ENCODE measurements at regions not wholly inside any gene's neighbourhood (a gene's known extent, or its start where the extent isn't known, plus 50 kb on each side); places are given as distances from the start of the nearest gene placed in this dataset.

DNA sequence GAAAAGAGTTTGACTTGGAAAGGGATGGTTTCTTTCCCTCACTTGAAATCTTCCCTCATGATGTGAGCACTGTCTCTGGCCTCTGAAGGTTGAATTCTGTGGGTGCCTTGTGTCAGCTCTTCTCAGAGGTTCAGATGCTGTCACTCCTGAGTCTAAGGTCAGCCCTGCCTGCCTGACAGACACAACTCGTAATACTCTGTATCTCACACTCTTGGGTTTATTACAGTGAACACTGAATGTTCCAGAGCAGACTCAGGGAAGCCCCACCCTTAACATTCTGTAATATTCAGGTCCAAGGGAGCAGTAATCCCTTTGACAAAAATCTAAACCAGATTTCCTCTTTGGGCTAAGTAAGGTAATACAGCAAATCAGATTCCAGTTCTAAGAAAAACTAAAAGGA lies 837.8 kb downstream of the QKI start:
- no peak for DNase-seq (ENCODE audit: low read depth in 1 of 2, low spot score in 1 of 2)

DNA sequence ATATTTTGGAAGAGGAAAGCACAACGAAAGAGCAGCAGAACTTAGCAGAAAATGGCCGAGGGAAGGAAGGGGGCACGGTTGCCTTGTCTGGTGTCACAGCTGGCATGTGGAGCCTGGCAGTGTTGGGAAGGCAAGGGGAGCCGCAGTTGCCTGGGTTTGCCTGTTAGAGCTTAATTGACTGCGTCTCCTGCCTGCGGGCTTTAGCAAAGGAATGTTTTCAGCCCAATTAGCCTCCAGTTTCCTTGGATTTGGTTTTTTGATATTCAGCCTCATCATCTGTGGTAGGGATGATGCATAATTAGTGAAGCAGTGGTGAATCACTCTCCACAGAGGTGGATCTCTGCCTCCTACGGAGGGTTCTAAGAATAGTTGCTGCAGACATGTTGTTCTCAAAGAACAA lies 832.6 kb downstream of the QKI start:
- DNase-seq (ENCODE audit: low read depth in 1 of 2, low spot score in 1 of 2), result no peak

- DNase-seq (ENCODE audit: low read depth in 1 of 2, low spot score in 1 of 2), result no peak
These were observed 831.6 kb downstream of the QKI start for GRCh38 chr6:164246082-164246481.

- DNase-seq (ENCODE audit: low read depth in 1 of 2, low spot score in 1 of 2), result no peak
These were observed 829.4 kb downstream of the QKI start for GRCh38 chr6:164243949-164244348.

- no peak for DNase-seq (ENCODE audit: low read depth in 1 of 2, low spot score in 1 of 2)
These were observed 828.6 kb downstream of the QKI start for GRCh38 chr6:164243012-164243610.

GRCh38 chr6:164230804-164231203 lies 816.3 kb downstream of the QKI start:
- no peak for DNase-seq (ENCODE audit: low read depth in 1 of 2, low spot score in 1 of 2)

GRCh38 chr6:164230259-164230658 lies 815.7 kb downstream of the QKI start:
- no peak for DNase-seq (ENCODE audit: low read depth in 1 of 2, low spot score in 1 of 2)

- no peak for DNase-seq (ENCODE audit: low read depth in 1 of 2, low spot score in 1 of 2)
These were observed 815.2 kb downstream of the QKI start for GRCh38 chr6:164229716-164230115.

DNA sequence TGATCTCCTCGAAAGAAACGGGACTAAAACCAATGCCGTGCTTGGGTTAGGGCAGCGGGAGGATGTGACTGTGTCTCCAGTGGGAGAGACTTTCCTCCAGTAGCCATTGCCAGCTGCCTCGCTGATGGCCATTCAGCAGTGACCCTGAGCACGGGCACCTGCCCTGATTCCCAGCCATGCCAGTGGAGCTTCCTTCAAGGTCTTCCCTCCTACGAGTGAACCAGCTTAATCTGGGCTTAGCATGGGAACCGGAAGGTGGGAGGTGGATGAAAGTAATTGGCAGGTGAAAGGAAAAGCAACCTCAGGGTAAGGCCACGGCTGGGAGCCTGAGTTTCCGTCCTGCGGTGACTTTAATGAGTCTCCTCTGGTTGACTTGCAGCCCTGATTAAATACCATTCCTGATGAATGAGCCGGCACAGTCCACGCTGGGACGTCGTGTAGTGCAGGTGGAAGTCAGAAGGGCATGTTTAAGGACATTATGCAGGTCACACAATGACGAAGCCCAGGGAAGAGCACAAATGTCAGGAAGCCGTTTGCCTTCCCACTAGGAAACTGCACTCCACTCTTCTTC lies 813.5 kb downstream of the QKI start:
- no peak for DNase-seq (ENCODE audit: low read depth in 1 of 2, low spot score in 1 of 2)

DNA sequence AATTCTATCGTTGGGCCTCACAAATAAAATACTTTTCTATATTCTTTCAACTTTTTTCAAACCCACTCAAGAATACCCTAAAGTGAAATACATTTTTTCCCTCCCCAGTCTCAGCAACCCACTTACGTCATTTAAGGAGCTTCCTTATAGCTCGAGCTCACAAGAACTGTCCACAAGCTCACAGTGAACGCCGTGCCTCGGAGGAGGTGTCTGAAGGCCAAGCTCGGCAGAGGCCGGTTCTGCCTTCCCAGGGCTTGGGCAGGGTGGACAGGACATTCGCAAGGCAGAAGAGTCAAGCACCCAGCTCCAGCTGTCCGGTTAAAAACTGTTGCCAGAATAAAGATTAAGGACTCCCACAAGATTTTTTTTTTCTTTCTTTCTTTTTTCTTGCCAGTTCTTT lies 802.3 kb downstream of the QKI start:
- no peak for DNase-seq (ENCODE audit: low read depth in 1 of 2, low spot score in 1 of 2)

DNA sequence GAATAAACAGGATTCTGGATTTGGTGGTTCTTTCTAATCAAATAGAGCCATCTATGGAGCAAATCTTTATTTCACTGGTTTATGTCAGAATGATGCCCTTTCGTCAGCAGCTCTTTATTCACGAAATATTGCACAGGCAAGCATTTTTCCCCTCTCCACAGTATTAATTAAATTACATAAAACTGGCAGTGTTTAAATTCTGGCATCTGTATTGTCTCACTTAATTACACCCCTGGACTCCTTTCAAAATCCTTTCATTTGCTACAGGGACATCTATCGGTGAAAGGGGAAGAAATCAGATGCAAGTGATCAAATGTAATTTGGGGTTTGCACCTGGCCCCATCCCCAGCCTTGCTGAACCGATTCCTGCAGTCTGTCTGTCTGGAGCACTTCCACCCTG lies 801.9 kb downstream of the QKI start:
- no peak for DNase-seq (ENCODE audit: low read depth in 1 of 2, low spot score in 1 of 2)

DNA sequence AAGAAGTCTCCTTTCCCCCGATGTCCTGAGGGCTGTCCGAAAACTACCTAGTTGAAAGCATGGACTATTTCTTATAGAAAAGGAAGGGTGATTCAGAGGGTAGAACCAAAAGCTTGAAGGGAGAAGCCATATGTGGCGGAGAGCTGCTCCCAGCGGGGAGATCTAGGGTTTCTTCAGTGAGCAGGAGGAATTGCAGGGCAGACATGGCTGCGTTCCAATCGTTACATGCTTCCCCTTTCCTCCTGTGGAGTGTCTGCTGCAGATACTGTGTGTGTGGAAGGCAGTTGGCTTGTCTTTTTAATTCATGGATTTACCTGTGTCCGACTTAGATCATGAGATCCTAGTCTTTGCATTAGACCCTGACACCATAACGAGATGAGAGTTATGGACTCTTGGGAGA lies 799.5 kb downstream of the QKI start:
- no peak for DNase-seq (ENCODE audit: low read depth in 1 of 2, low spot score in 1 of 2)

GRCh38 chr6:164211254-164211653 lies 796.7 kb downstream of the QKI start:
- no peak for DNase-seq (ENCODE audit: low read depth in 1 of 2, low spot score in 1 of 2)

DNA sequence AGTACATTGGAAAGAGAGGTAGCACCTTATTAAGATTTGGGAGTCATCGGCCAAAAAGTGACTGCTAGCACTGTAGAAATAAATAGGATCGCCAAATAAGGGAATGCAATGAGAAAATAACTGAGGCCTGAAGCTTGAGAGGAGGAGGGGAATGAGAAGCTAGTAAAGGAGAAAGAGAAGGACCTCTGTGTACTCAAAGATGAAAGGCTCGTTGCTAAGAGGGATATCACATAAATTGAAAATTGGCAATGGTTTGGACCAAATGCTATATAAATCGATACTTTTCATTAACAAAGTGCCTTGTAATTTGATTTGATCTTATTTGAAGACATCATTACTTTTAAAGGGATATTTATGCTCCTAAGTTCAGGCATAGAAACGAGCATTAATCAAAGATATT lies 796.3 kb downstream of the QKI start:
- DNase-seq (ENCODE audit: low read depth in 1 of 2, low spot score in 1 of 2), result no peak

DNA sequence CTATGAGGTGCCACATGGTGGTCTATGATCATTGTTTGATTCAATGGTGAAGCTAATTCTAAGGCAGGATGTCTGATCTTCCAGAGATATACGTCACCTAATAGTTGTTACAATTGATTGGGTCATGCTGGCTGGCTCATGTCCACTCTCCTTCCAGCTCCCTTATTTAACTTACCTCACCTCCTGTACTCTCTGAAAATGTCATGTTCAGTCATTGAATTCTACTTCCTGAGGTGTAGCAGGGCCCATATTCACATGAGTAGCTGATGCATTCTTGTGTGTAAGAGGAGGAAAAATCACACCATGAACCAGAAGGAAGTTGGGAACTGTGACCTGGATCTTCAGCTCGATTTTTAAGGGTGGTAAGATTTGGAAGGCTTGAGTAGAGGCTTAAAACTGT lies 795.8 kb downstream of the QKI start:
- no peak for DNase-seq (ENCODE audit: low read depth in 1 of 2, low spot score in 1 of 2)

- DNase-seq (ENCODE audit: low read depth in 1 of 2, low spot score in 1 of 2), result no peak
These were observed 793.9 kb downstream of the QKI start for GRCh38 chr6:164208371-164208770.

DNA sequence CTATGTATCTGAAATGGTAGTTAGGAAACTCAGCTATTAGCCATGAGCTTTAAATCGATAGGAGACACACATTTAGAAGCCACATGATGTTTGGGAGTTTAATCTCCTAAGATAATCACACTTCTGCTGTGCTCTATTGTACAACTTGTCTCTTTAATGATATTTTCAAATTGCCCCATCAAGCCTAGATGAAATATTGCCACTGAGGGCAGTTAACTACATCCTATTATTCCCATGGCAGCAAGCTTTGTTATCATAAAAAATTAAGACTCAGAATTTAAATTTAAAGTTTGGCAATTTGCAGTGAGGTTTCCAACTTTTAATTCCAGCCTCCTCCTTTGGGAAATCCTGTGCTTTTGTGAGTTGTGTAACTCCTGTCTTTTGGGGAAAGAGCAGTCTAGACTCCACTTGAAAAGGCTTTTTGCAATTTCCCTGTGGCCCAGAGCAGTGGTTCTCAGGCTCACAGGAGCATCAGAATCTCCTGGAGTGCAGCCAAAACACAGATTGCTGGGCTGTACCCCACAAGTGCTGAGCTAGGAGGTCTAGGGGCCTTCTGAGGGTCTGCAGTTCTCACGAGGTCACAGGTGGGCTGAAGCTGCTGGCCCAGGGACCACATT lies 792.4 kb downstream of the QKI start:
- DNase-seq (ENCODE audit: low read depth in 1 of 2, low spot score in 1 of 2), result no peak

GRCh38 chr6:164200071-164200470 lies 785.6 kb downstream of the QKI start:
- no peak for DNase-seq (ENCODE audit: low read depth in 1 of 2, low spot score in 1 of 2)

DNA sequence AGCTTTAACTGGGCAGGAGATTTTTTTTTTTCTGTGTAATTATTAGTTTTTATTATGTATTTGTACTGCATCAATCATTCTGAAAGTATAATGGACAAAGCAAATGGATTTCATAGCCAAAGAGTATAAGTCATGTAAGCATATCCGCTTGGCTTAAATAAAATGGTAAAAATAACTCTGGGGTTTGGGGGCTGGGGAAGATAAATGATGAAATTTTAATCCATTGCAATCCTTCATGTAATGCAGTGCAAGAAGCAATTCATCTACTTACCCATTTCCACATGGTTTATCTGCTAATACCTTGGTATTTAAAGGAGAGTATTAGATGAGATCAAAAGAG lies 781.4 kb downstream of the QKI start:
- no peak for DNase-seq (ENCODE audit: low read depth in 1 of 2, low spot score in 1 of 2)

GRCh38 chr6:164195278-164195941 lies 780.9 kb downstream of the QKI start:
- no peak for DNase-seq (ENCODE audit: low read depth in 1 of 2, low spot score in 1 of 2)

DNA sequence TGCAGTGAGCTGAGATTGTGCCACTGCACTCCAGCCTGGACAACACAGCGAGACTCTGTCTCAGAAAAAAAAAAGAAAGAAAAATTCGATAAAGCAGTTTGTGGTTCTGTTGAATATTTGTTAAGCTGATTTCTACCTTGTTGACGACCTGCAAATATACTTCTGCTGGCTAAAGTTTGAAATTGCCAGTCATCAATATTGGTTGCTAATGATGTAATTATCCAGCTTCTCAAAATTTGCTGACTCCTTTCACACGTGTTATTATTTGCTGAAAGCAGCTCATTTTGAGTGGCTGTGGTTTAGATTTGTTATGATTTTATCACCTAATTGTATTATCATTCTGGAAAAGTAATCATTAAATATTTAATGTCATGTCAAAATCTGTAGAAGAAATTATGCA lies 774.3 kb downstream of the QKI start:
- no peak for DNase-seq (ENCODE audit: low read depth in 1 of 2, low spot score in 1 of 2)

GRCh38 chr6:164185471-164185871 lies 771.0 kb downstream of the QKI start:
- no peak for DNase-seq (ENCODE audit: low read depth in 1 of 2, low spot score in 1 of 2)

DNA sequence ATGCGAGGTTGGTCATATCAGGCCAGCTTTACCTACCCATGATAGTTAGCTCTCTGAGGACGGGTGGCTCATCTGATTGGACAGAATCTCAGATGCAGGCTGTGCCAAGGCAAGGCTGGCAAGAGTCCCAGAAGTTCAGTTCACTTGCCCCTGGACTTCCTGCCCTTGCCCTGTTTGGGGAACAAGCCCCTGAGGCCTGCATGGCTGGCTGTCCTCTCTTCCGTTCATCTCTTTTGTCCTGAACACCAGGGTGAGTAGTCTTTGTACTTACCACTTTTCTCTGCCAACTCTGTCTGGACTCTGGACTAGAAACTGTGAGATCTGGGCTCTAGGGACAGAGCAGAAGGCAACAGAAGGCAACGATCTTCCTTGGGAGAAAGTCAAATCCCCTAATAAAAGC lies 769.9 kb downstream of the QKI start:
- no peak for DNase-seq (ENCODE audit: low read depth in 1 of 2, low spot score in 1 of 2)
